Pancreas (tissue), 10 donors: ENCODE measurements at regions not wholly inside any gene's neighbourhood (a gene's known extent, or its start where the extent isn't known, plus 50 kb on each side); places are given as distances from the start of the nearest gene placed in this dataset.
A peak's percentile ranks its signal among the peaks of the same experiment; 100 is the strongest.

Experiments
- ATAC-seq, 4 donors: fragments of 200-7000 bp; cut with Tn5 transposase; one replicate each; pipeline versions ENCODE4 v1.8.0 to v1.9.1; 2020; ENCODE audit warnings: mild to moderate bottlenecking in 4 of 4, moderate library complexity in 4 of 4
- DNase-seq, 6 donors: peaks; one replicate each; pipeline ENCODE4 v3.0.0-alpha.2; 2020
- FAIRE-seq: peaks from 2 replicates; lab custom pipeline; 2012; peaks lifted over from hg19 to GRCh38; lab: Jason Lieb, UNC
- H3K27ac ChIP-seq, 4 donors: fragments of 200-600 bp; sonication (generic); 1 replicate in 3 of 4; 2 replicates in 1 of 4; pipeline versions ENCODE4 v1.5.0 to v1.8.0; 2020
- H3K27me3 ChIP-seq, 4 donors: fragments of 200-600 bp; one replicate each; pipeline ENCODE4 v1.8.0; 2021
- H3K36me3 ChIP-seq, 3 donors: fragments of 200-600 bp; sonication (generic) in 1 of 3; one replicate each; pipeline versions ENCODE4 v1.5.0 to v1.8.0; 2020 to 2021
- H3K4me1 ChIP-seq, 3 donors: fragments of 200-600 bp; one replicate each; pipeline ENCODE4 v1.8.0; 2021
- H3K4me3 ChIP-seq, 4 donors: fragments of 200-600 bp; sonication (generic) in 2 of 4; one replicate each; pipeline versions ENCODE4 v1.5.0 to v1.8.0; 2020 to 2021
- H3K9me3 ChIP-seq, 4 donors: fragments of 200-600 bp; one replicate each; pipeline ENCODE4 v1.8.0; 2021
- CTCF ChIP-seq, 4 donors: fragments of 200-600 bp; sonication (generic) in 3 of 4; IDR thresholded peaks; one replicate each; pipeline versions ENCODE4 v1.5.0 to v1.8.0; 2021; ENCODE audit warnings: antibody characterized with exemption in 4 of 4
- WGBS, 2 donors: extraction: QIAGEN DNeasy Blood & Tissue Kit; methylation state at CpG; one replicate each; pipeline ENCODE4 v1.1.7; 2013; 5-methylcytosine and 5-hydroxymethylcytosine counted together
- intact Hi-C, 3 donors: fragments of 100-400 bp; cut with DNase I; formaldehyde crosslinking; loops; one replicate each; pipeline versions ENCODE4 v1.11.1 to v1.14.2; 2022
- donor health status: healthy with polysubstance abuse.
- donor health status: DM: no; HTN: no; CAD: no; lungs with moderate emphysema.
- donor health status: DM: no; HTN: no; CAD: no.
- donor health status: control.
- donor health status: control.
- donor health status: Bipolar disorder and iron deficiency.
- donor health status: DM: yes; HTN: yes; CAD: no.
- donor health status: DM: no; HTN: no; CAD: no.
- donor health status: DM: no; HTN: no; CAD: no.
- donor health status: DM: yes; HTN: yes; CAD: no.

GRCh38 chr18:78001811-78002210 lies 752.2 kb downstream of the GALR1 start:
- FAIRE-seq (no peak), ATAC-seq (no peak), DNase-seq (no peak)
- peaks cover 0 to 12% (median 3%) of the 10 kb centered on the region in 4 donors for H3K27me3 ChIP-seq
- intact Hi-C loops = loop anchor here in 1 of 3 donors (10.0 kb wide), 1 partner anchor 57 kb away; no protein-coding TSS in a partner anchor
- no peaks in the 10 kb centered on the region for H3K4me1 ChIP-seq
- no peak overlapping the region for H3K4me3 ChIP-seq
- H3K9me3 ChIP-seq = no peaks in the 10 kb centered on the region
- H3K36me3 ChIP-seq = no peaks in the 10 kb centered on the region
- H3K27ac ChIP-seq = no peak overlapping the region
- no peak for TF ChIP-seq CTCF (IDR thresholded peaks at IDR 0.05)

GRCh38 chr18:78006006-78006773 lies 756.5 kb downstream of the GALR1 start:
- Histone ChIP-seq H3K4me3 (no peak overlapping the region), H3K27me3 (peaks cover 0 to 18% (median 2%) of the 10 kb centered on the region in 4 donors), H3K27ac (no peak overlapping the region), H3K36me3 (no peaks in the 10 kb centered on the region), H3K4me1 (no peaks in the 10 kb centered on the region), H3K9me3 (no peaks in the 10 kb centered on the region)
- WGBS, 2 donors = 19 to 21% methylated on average over 9 of the region's 9 CpGs
- DNase-seq = no peak
- no peak for FAIRE-seq
- TF ChIP-seq CTCF (IDR thresholded peaks at IDR 0.05) = no peak
- ATAC-seq = no peak
- intact Hi-C loops = loop anchor here in 1 of 3 donors (10.0 kb wide), 1 partner anchor 61 kb away; no protein-coding TSS in a partner anchor

GRCh38 chr18:78006774-78007260 lies 757.2 kb downstream of the GALR1 start:
- Histone ChIP-seq H3K36me3 (no peaks in the 10 kb centered on the region), H3K9me3 (no peaks in the 10 kb centered on the region), H3K4me3 (no peak overlapping the region), H3K27me3 (peaks cover 0 to 18% (median 0%) of the 10 kb centered on the region in 4 donors), H3K27ac (no peak overlapping the region), H3K4me1 (no peaks in the 10 kb centered on the region)
- ATAC-seq (no peak), DNase-seq (no peak), FAIRE-seq (no peak)
- 15 to 27% methylated on average over 6 of the region's 6 CpGs for WGBS, 2 donors
- intact Hi-C loops = loop anchor here in 1 of 3 donors (10.0 kb wide), 1 partner anchor 62 kb away; no protein-coding TSS in a partner anchor
- no peak for TF ChIP-seq CTCF (IDR thresholded peaks at IDR 0.05)

GRCh38 chr18:78010363-78010762 lies 760.7 kb downstream of the GALR1 start:
- intact Hi-C loops = no loop called here
- ATAC-seq (no peak), DNase-seq (no peak), FAIRE-seq (no peak)
- Histone ChIP-seq H3K9me3 (no peaks in the 10 kb centered on the region), H3K36me3 (no peaks in the 10 kb centered on the region), H3K4me3 (no peak overlapping the region), H3K27ac (no peak overlapping the region), H3K27me3 (peaks cover 0 to 15% (median 0%) of the 10 kb centered on the region in 4 donors), H3K4me1 (no peaks in the 10 kb centered on the region)
- no peak for TF ChIP-seq CTCF (IDR thresholded peaks at IDR 0.05)

- Histone ChIP-seq H3K4me3 (no peak overlapping the region), H3K27ac (no peak overlapping the region), H3K9me3 (no peaks in the 10 kb centered on the region), H3K27me3 (peaks cover 0 to 3% (median 0%) of the 10 kb centered on the region in 4 donors), H3K36me3 (no peaks in the 10 kb centered on the region), H3K4me1 (no peaks in the 10 kb centered on the region)
- ATAC-seq = no peak
- no peak for FAIRE-seq
- DNase-seq = peak in 1 of 6 donors; percentile 42
- intact Hi-C loops = no loop called here
- no peak for TF ChIP-seq CTCF (IDR thresholded peaks at IDR 0.05)
- 46 to 48% methylated on average over 8 of the region's 8 CpGs for WGBS, 2 donors
Measured at GRCh38 chr18:78017869-78018268, 768.2 kb downstream of the GALR1 start.
